ENCODE measurements at regions not wholly inside any gene's neighbourhood (a gene's known extent, or its start where the extent isn't known, plus 50 kb on each side); places are given as distances from the start of the nearest gene placed in this dataset.

DNA sequence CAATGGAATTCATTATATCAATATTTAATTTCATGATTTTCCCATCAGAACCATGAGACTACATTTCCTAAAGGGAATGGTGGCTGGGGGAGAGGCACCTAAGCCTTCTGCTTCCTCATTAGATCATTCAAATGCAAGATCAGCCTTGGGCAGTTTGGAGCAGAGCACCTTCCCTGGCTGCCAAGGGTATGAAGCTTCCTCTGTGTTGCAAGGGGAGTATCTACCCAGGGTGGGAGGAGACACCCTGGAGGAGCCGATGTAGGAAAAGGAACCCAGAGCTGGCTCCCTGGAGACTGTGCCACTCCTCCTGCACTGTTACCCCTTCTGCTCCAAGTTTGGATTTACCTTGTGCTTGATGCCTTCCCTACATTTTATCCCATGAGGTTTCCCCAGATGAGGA, 299.7 kb upstream of the PRDM1 start:
- TF ChIP-seq POLR2A (IDR thresholded peaks at IDR 0.05) = no peak
- TF ChIP-seq, protein P1, sequence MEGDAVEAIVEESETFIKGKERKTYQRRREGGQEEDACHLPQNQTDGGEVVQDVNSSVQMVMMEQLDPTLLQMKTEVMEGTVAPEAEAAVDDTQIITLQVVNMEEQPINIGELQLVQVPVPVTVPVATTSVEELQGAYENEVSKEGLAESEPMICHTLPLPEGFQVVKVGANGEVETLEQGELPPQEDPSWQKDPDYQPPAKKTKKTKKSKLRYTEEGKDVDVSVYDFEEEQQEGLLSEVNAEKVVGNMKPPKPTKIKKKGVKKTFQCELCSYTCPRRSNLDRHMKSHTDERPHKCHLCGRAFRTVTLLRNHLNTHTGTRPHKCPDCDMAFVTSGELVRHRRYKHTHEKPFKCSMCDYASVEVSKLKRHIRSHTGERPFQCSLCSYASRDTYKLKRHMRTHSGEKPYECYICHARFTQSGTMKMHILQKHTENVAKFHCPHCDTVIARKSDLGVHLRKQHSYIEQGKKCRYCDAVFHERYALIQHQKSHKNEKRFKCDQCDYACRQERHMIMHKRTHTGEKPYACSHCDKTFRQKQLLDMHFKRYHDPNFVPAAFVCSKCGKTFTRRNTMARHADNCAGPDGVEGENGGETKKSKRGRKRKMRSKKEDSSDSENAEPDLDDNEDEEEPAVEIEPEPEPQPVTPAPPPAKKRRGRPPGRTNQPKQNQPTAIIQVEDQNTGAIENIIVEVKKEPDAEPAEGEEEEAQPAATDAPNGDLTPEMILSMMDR (IDR thresholded peaks at IDR 0.05) = no peak

All from body of pancreas (tissue), 4 donors.